ENCODE measurements at regions not wholly inside any gene's neighbourhood (a gene's known extent, or its start where the extent isn't known, plus 50 kb on each side); places are given as distances from the start of the nearest gene placed in this dataset.

DNA sequence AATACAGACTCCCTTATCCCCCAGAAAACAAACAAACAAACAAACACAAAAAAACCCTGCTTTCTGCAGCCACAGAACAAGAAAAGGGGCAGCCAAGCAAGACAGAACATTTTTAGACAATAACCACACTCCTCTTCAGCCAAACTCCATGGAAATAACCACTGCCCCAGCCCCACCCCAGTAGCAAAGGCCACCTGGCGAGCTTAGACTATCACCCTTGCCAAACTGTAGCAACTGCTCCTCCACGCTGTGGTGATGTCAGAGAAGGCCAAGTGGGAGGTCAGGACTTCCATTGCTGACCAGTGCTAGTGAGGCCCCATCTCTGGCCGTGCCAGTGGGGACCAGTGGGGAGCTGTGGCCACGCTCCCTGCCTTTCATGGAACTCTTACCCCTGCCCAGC is 60.3 kb upstream of the CHRNA7 start:
- H3F3A ChIP-seq (ENCODE audit: insufficient read depth), result no peaks in the 10 kb centered on the region
- no peaks in the 10 kb centered on the region for H3K4me1 ChIP-seq (ENCODE audit: insufficient read depth)
- no peaks in the 10 kb centered on the region for H3K9me3 ChIP-seq (ENCODE audit: low read depth)
- H4K20me1 ChIP-seq (ENCODE audit: insufficient read depth), result no peaks in the 10 kb centered on the region
- TF ChIP-seq EZH2phosphoT487 (IDR thresholded peaks at IDR 0.05; ENCODE audit: insufficient read depth, low read depth) (no peak), EZH2 (IDR thresholded peaks at IDR 0.05; ENCODE audit: insufficient read depth, poor library complexity, severe bottlenecking) (no peak)
- no peaks in the 10 kb centered on the region for H3K9me2 ChIP-seq (ENCODE audit: insufficient read depth)
- H3K9ac ChIP-seq, result no peak overlapping the region
- H3K27me3 ChIP-seq (replicated peaks; ENCODE audit: insufficient read depth), result no peaks in the 10 kb centered on the region; the same call in none of the 2 replicates
- in situ Hi-C loops (cut with MboI), result no loop called here
- no peaks in the 10 kb centered on the region for H3K36me3 ChIP-seq (ENCODE audit: low read depth)
- no peaks in the 10 kb centered on the region for H3K79me2 ChIP-seq (ENCODE audit: insufficient read depth)
- no peak for DNase-seq
- no peak overlapping the region for H3K27ac ChIP-seq
- H3K4me3 ChIP-seq, result no peak overlapping the region
- 14 to 20% methylated on average over 3 to 4 of the region's 4 CpGs for WGBS, 2 experiments (ENCODE audit: low coverage in 1 of 2, low lambda C conversion rate in 2 of 2, missing lambda C conversion rate in 2 of 2)
- H2AFZ ChIP-seq, result no peak overlapping the region
- H3K4me2 ChIP-seq (ENCODE audit: unreplicated experiment), result no peak overlapping the region

DNA sequence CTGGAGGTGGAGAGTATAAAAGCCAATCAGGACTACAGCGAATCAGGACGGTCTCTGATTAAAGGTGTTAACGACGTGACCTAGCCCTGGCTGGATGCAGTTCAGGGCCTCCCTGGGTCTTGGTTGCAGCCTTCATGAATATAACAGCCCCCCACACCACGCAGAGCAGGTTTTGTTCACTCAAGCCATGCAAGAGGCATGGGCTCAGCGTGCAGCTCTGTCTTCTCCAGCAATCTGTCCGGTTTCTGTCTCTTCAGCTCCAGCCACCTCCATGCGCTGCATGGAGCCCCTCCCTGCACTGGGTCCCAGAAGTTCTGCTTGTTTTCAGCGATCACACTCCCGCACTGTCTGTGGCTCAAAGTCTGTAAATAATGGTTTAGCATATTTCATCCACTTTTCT is 57.1 kb upstream of the CHRNA7 start:
- H3K9ac ChIP-seq, result no peak overlapping the region
- no peaks in the 10 kb centered on the region for H3K79me2 ChIP-seq (ENCODE audit: insufficient read depth)
- no peaks in the 10 kb centered on the region; the same call in none of the 2 replicates for H3K27me3 ChIP-seq (replicated peaks; ENCODE audit: insufficient read depth)
- H3K4me2 ChIP-seq (ENCODE audit: unreplicated experiment), result no peak overlapping the region
- no peaks in the 10 kb centered on the region for H3F3A ChIP-seq (ENCODE audit: insufficient read depth)
- H3K4me3 ChIP-seq, result no peak overlapping the region
- TF ChIP-seq EZH2 (IDR thresholded peaks at IDR 0.05; ENCODE audit: insufficient read depth, poor library complexity, severe bottlenecking), result no peak
- no peak for TF ChIP-seq EZH2phosphoT487 (IDR thresholded peaks at IDR 0.05; ENCODE audit: insufficient read depth, low read depth)
- in situ Hi-C loops (cut with MboI), result no loop called here
- 47 to 48% methylated on average over 10 of the region's 10 CpGs for WGBS, 2 experiments (ENCODE audit: low coverage in 1 of 2, low lambda C conversion rate in 2 of 2, missing lambda C conversion rate in 2 of 2)
- H3K9me3 ChIP-seq (ENCODE audit: low read depth), result no peaks in the 10 kb centered on the region
- no peaks in the 10 kb centered on the region for H3K4me1 ChIP-seq (ENCODE audit: insufficient read depth)
- H3K27ac ChIP-seq, result no peak overlapping the region
- H3K9me2 ChIP-seq (ENCODE audit: insufficient read depth), result no peaks in the 10 kb centered on the region
- DNase-seq, result no peak
- H2AFZ ChIP-seq, result no peak overlapping the region
- H3K36me3 ChIP-seq (ENCODE audit: low read depth), result no peaks in the 10 kb centered on the region
- H4K20me1 ChIP-seq (ENCODE audit: insufficient read depth), result no peaks in the 10 kb centered on the region

DNA sequence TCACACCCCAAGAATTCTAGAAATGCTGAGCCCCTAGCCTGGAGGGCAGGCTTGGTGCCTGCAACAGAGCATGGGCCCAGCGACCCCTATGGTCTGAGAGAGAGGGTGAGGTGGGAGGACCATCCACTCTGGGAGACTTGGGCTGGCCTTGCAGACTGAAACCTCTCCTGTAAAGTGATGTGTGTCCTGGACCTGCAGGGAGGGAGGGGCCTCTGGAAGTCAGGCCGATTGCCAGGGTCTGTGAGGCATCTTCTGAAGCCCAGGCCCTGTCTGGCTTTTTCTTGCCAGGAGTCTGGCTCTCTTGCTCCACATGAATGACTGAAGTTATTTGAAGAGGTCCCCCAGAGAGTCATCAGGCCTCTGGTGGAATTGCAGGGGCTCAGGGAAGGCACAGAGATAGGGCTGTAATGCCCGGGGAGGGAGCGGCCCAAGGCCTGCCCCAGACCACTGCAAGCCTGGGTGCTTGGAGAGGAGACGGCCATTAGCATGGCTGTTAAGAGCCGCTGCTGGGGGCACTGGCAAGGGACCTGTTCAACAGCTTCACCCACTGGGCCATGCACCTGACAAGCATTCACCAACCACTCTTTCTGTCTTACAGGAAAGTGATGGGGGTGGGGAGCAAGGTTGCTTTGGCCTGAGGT is 56.0 kb upstream of the CHRNA7 start:
- no peak for DNase-seq
- Histone ChIP-seq H3K4me2 (ENCODE audit: unreplicated experiment) (no peak overlapping the region), H4K20me1 (ENCODE audit: insufficient read depth) (no peaks in the 10 kb centered on the region), H3K9me2 (ENCODE audit: insufficient read depth) (no peaks in the 10 kb centered on the region), H3K36me3 (ENCODE audit: low read depth) (no peaks in the 10 kb centered on the region), H3K27ac (no peak overlapping the region), H3F3A (ENCODE audit: insufficient read depth) (no peaks in the 10 kb centered on the region), H3K9me3 (ENCODE audit: low read depth) (no peaks in the 10 kb centered on the region), H3K27me3 (replicated peaks; ENCODE audit: insufficient read depth) (no peaks in the 10 kb centered on the region; the same call in none of the 2 replicates), H3K9ac (no peak overlapping the region), H3K4me1 (ENCODE audit: insufficient read depth) (no peaks in the 10 kb centered on the region), H2AFZ (no peak overlapping the region), H3K79me2 (ENCODE audit: insufficient read depth) (no peaks in the 10 kb centered on the region), H3K4me3 (no peak overlapping the region)
- in situ Hi-C loops (cut with MboI), result no loop called here
- WGBS, 2 experiments (ENCODE audit: low coverage in 1 of 2, low lambda C conversion rate in 2 of 2, missing lambda C conversion rate in 2 of 2), result 20 to 28% methylated on average over 6 of the region's 6 CpGs
- no peak for TF ChIP-seq EZH2 (IDR thresholded peaks at IDR 0.05; ENCODE audit: insufficient read depth, poor library complexity, severe bottlenecking)

DNA sequence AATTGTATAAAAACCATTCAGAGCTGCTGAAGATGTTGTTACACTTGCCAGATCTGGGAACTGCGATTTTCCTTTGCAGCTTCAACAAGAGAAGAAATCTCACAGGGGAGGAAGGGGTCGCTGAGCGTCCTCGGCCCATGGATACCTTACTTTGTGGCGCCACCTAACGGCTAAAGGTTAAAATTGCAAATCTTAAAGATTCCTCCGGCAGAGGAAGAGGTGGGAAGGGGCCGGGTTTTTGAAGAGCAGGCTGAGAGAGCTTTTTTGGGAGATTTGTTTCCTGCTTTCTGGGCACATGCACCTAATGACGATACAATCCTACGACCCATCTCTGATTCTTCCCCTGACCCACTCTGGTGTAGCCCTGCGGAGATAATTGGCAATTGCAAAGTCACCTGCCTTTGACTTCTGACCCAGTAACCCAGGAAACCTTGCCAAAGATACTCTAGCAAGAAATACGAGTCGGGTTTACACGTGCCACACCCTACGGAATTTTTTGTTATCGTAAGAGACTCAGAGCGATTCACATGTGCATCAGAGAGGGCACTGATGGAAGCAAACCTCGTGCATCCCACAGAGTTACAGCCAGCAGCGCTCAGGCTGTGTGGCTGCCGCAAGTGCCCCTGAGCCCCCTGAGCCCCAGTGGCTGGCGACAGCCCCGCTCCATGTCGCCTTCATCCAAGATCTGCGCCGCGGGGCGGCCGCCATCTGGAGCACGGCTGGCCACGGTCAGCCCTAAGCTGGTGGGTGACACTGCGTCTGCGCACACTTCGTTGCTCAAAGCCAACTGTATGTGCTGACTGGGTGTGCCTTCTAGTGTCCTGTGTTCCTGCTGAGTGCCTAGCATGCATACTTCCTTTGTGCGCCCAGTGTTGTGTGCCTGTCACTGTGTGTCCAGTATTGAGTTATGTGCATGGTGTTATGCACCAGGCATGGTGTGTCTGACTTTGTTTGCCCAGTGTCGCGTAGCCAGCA is 55.2 kb upstream of the CHRNA7 start:
- Histone ChIP-seq H3K4me2 (ENCODE audit: unreplicated experiment) (peak overlapping the region; percentile 43), H3K4me1 (ENCODE audit: insufficient read depth) (no peaks in the 10 kb centered on the region), H2AFZ (peak overlapping the region; percentile 62), H4K20me1 (ENCODE audit: insufficient read depth) (no peaks in the 10 kb centered on the region), H3K79me2 (ENCODE audit: insufficient read depth) (no peaks in the 10 kb centered on the region), H3K9ac (no peak overlapping the region), H3K27me3 (replicated peaks; ENCODE audit: insufficient read depth) (no peaks in the 10 kb centered on the region; the same call in none of the 2 replicates), H3K36me3 (ENCODE audit: low read depth) (no peaks in the 10 kb centered on the region), H3K27ac (no peak overlapping the region), H3K9me3 (ENCODE audit: low read depth) (no peaks in the 10 kb centered on the region), H3F3A (ENCODE audit: insufficient read depth) (no peaks in the 10 kb centered on the region), H3K4me3 (peak overlapping the region; percentile 53), H3K9me2 (ENCODE audit: insufficient read depth) (no peaks in the 10 kb centered on the region)
- TF ChIP-seq EZH2phosphoT487 (IDR thresholded peaks at IDR 0.05; ENCODE audit: insufficient read depth, low read depth), result no peak
- no peak for TF ChIP-seq EZH2 (IDR thresholded peaks at IDR 0.05; ENCODE audit: insufficient read depth, poor library complexity, severe bottlenecking)
- in situ Hi-C loops (cut with MboI), result loop anchor here (25.0 kb wide), 1 partner anchor 162 kb away; no protein-coding TSS in a partner anchor
- peak; percentile 57 for DNase-seq
- WGBS, 2 experiments (ENCODE audit: low coverage in 1 of 2, low lambda C conversion rate in 2 of 2, missing lambda C conversion rate in 2 of 2), result 6 to 8% methylated on average over 36 of the region's 36 CpGs

Measured in GM23248 (cell line).